ENCODE measurements at regions not wholly inside any gene's neighbourhood (a gene's known extent, or its start where the extent isn't known, plus 50 kb on each side); places are given as distances from the start of the nearest gene placed in this dataset.

DNA sequence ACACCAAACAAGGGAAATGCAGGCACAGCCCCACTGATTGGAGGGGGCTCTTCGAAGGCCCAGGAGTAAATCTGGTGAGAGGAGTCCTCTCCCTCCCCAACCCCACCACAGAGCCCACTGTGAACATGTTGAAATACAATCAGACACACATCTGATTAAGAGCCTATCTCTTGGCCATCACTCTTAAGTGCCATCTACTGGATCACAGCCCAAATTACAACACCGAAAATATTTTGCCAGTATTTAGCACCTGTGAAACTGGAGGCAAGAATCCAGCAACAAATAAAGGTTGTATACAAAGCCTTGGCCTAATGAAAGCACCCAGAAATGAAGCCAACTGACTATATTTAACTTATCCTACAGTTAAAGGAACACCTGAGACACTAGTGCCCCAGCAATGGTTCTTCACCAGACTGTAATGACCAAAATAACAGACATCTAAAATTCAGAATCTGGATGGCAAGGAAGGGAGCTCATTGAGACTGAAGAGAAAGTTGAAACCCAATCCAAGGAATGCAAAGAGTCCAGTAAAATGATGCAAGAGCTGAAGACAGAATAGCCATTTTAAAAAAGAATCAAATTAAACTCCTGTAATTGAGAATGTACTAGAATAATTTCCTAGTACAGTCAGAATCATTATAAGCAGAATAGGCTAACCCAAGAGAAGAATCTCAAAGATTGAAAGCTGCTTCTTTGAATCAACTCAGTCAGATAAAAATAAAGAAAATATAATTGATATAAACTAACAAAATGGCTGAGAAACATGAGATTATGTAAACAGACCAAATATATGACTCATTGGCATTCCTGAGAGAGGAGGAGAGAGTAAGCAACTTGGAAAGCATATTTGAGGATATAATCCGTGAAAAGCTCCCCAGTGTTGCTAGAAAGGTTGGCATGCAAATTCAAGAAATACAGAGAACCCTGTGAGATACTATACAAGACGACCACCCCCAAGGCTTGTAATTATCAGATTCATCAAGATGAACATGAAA is 1117.0 kb downstream of the FLRT2 start:
- Histone ChIP-seq H3K27ac (replicated peaks in 1 of 4) (no peak overlapping the region), H3K36me3 (no peaks in the 10 kb centered on the region), H3K4me3 (no peak overlapping the region), H3K27me3 (no peaks in the 10 kb centered on the region), H3K4me1 (no peaks in the 10 kb centered on the region), H3K9me3 (no peaks in the 10 kb centered on the region)
- intact Hi-C loops (cut with DNase I), result no loop called here
- TF ChIP-seq POLR2AphosphoS5 (IDR thresholded peaks at IDR 0.05) (no peak), POLR2A (IDR thresholded peaks at IDR 0.05; ENCODE audit: low read depth) (no peak), EP300 (IDR thresholded peaks at IDR 0.05) (no peak)
- TF ChIP-seq, protein P1, sequence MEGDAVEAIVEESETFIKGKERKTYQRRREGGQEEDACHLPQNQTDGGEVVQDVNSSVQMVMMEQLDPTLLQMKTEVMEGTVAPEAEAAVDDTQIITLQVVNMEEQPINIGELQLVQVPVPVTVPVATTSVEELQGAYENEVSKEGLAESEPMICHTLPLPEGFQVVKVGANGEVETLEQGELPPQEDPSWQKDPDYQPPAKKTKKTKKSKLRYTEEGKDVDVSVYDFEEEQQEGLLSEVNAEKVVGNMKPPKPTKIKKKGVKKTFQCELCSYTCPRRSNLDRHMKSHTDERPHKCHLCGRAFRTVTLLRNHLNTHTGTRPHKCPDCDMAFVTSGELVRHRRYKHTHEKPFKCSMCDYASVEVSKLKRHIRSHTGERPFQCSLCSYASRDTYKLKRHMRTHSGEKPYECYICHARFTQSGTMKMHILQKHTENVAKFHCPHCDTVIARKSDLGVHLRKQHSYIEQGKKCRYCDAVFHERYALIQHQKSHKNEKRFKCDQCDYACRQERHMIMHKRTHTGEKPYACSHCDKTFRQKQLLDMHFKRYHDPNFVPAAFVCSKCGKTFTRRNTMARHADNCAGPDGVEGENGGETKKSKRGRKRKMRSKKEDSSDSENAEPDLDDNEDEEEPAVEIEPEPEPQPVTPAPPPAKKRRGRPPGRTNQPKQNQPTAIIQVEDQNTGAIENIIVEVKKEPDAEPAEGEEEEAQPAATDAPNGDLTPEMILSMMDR (IDR thresholded peaks at IDR 0.05), result no peak
- WGBS, result 82% methylated on average over 4 of the region's 4 CpGs
- DNase-seq (ENCODE audit: extremely low spot score), result no peak

DNA sequence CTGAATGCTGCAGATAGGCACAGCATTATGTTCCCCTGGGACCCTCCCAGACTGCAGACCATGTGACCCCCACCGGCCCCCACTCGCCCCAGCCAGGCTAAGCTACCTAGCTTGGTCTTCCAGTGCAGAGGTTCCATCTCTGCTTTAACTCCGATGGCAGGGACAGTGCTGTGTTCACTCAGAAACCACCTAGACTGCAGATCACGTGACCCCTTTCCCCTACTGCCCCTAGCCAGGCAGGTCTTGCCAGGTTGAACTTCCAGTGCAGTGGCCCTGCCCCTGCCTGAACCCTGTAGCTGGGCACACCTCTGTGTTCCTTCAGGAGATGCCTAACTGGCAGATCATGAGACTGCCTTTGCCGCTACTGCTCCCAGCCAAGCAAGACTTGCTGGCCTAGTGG is 1116.2 kb downstream of the FLRT2 start:
- TF ChIP-seq EP300 (IDR thresholded peaks at IDR 0.05), result no peak
- TF ChIP-seq, protein P1 (IDR thresholded peaks at IDR 0.05), result no peak
- no peak overlapping the region for H3K4me3 ChIP-seq
- no peaks in the 10 kb centered on the region for H3K36me3 ChIP-seq
- 78% methylated on average over 3 of the region's 5 CpGs for WGBS
- intact Hi-C loops (cut with DNase I), result no loop called here
- DNase-seq (ENCODE audit: extremely low spot score), result no peak
- H3K4me1 ChIP-seq, result no peaks in the 10 kb centered on the region
- no peak overlapping the region for H3K27ac ChIP-seq (replicated peaks in 1 of 4)
- H3K9me3 ChIP-seq, result no peaks in the 10 kb centered on the region
- no peaks in the 10 kb centered on the region for H3K27me3 ChIP-seq

DNA sequence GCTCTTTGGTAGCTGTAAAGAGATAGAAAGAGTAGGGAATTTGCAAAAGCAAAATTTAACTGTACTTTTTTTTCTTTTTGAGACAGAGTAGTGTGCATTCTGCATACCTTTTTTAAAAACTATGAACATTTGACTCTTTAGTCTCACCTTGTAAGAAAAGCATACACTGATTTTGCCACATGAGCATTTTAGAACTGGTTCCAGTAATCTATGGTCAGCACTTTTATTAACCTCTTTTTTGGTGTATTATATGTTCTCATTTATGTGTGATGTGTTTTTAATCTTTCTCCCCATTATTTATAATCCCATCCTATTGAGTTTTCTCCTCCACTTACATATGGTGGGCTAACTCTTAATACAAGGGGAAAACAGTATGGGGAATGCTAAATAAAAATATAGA is 1111.4 kb downstream of the FLRT2 start:
- H3K9me3 ChIP-seq, result no peaks in the 10 kb centered on the region
- no peaks in the 10 kb centered on the region for H3K4me1 ChIP-seq
- TF ChIP-seq EP300 (IDR thresholded peaks at IDR 0.05), result no peak
- TF ChIP-seq, protein P1 (IDR thresholded peaks at IDR 0.05), result no peak
- no peak for TF ChIP-seq POLR2AphosphoS5 (IDR thresholded peaks at IDR 0.05)
- no peak for TF ChIP-seq POLR2A (IDR thresholded peaks at IDR 0.05; ENCODE audit: low read depth)
- intact Hi-C loops (cut with DNase I), result no loop called here
- no peak overlapping the region for H3K27ac ChIP-seq (replicated peaks in 1 of 4)
- DNase-seq (ENCODE audit: extremely low spot score), result no peak
- no peak overlapping the region for H3K4me3 ChIP-seq
- H3K27me3 ChIP-seq, result no peaks in the 10 kb centered on the region
- no peaks in the 10 kb centered on the region for H3K36me3 ChIP-seq

DNA sequence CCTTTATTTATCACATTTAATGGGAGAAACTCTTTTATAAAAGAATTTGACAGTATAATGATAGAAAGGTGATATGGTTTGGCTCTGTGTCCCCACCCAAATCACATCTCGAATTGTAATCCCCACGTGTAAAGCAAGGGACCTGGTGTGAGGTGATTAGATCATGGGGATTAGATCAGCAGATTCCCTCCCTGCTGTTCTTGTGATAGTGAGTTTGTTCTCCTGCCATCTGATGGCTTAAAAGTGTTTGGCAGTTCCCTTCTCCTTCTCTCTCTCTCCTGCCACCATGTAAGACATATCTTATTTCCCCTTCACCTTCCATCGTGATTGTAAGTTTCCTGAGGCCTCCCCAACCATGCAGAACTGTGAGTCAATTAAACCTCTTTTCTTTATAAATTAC is 1110.3 kb downstream of the FLRT2 start:
- H3K27ac ChIP-seq (replicated peaks in 1 of 4), result no peak overlapping the region
- no peaks in the 10 kb centered on the region for H3K27me3 ChIP-seq
- DNase-seq (ENCODE audit: extremely low spot score), result no peak
- H3K36me3 ChIP-seq, result no peaks in the 10 kb centered on the region
- no peaks in the 10 kb centered on the region for H3K9me3 ChIP-seq
- no peaks in the 10 kb centered on the region for H3K4me1 ChIP-seq
- 49% methylated on average over 3 of the region's 3 CpGs for WGBS
- TF ChIP-seq, protein P1 (IDR thresholded peaks at IDR 0.05), result no peak
- no peak for TF ChIP-seq POLR2AphosphoS5 (IDR thresholded peaks at IDR 0.05)
- no peak overlapping the region for H3K4me3 ChIP-seq
- intact Hi-C loops (cut with DNase I), result no loop called here

DNA sequence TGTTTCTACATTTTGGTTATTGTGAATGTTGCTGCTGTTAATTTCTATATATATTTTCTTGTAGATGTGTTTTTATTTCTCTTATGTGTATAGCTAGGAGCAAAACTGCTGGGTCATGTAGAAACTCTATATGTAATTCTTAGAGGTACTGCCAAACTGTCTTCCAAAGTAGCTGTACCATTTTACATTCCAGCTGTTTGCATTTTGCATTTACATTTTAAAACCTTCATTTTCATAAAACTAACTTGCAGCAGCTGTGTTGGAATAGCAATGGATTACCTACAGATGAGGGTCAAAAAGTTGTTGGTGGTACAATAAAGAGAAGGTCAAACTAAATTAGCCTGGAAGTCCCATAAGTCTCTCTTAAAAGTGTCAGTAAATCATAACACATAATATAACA is 1109.7 kb downstream of the FLRT2 start:
- H3K36me3 ChIP-seq, result no peaks in the 10 kb centered on the region
- no peak overlapping the region for H3K4me3 ChIP-seq
- TF ChIP-seq, protein P1 (IDR thresholded peaks at IDR 0.05), result no peak
- TF ChIP-seq EP300 (IDR thresholded peaks at IDR 0.05), result no peak
- no peak for TF ChIP-seq POLR2AphosphoS5 (IDR thresholded peaks at IDR 0.05)
- TF ChIP-seq POLR2A (IDR thresholded peaks at IDR 0.05; ENCODE audit: low read depth), result no peak
- H3K27me3 ChIP-seq, result no peaks in the 10 kb centered on the region
- DNase-seq (ENCODE audit: extremely low spot score), result no peak
- no peaks in the 10 kb centered on the region for H3K9me3 ChIP-seq
- no peaks in the 10 kb centered on the region for H3K4me1 ChIP-seq
- intact Hi-C loops (cut with DNase I), result no loop called here
- no peak overlapping the region for H3K27ac ChIP-seq (replicated peaks in 1 of 4)
